ENCODE measurements at regions not wholly inside any gene's neighbourhood (a gene's known extent, or its start where the extent isn't known, plus 50 kb on each side); places are given as distances from the start of the nearest gene placed in this dataset.

DNA sequence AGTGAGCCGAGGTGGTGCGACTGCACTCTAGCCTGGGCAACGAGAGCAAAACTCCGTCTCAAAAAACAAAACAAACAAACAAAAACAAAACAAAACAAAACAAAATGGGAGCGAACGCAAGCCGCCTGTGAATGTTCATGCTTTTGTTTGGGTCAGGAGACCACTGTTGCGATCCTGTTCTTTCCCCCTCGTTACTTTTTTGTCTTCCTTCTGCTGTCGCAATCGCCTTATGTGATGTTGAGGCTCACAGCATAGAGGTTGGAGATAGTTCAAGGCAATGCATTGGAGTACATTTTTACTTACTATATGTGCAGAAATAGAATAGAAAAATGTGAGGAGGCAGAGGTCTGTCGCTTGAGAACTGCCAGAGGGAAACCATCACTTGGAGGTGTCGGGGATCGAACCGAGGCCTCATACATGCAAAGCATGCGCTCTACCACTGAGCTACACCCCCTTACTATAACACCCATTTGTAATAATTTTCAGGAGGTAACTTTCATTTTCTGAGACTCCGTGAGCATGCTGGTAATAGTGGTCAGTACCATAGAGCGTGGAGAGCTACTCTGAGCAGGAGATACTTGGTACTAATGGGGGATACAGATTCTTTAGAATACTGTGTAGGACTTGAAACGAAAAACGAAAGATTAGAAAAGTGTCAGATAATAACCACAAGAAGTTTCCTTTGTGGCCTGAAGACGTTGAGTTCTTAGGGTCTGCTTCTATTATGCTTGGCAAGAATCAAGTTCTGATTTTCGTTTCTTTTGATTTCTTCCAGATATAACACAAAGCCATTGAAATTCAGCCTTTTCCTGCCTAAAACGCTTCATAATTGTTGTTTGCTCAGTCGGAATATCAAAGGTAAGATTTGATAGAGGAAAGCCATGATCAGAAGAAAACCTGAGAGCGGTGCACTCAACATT, 121.1 kb downstream of the TRIM27 start:
- ATAC-seq (ENCODE audit: low FRiP score), result no peak
- DNase-seq (ENCODE audit: low spot score), result no peak
- TF ChIP-seq, protein P1, sequence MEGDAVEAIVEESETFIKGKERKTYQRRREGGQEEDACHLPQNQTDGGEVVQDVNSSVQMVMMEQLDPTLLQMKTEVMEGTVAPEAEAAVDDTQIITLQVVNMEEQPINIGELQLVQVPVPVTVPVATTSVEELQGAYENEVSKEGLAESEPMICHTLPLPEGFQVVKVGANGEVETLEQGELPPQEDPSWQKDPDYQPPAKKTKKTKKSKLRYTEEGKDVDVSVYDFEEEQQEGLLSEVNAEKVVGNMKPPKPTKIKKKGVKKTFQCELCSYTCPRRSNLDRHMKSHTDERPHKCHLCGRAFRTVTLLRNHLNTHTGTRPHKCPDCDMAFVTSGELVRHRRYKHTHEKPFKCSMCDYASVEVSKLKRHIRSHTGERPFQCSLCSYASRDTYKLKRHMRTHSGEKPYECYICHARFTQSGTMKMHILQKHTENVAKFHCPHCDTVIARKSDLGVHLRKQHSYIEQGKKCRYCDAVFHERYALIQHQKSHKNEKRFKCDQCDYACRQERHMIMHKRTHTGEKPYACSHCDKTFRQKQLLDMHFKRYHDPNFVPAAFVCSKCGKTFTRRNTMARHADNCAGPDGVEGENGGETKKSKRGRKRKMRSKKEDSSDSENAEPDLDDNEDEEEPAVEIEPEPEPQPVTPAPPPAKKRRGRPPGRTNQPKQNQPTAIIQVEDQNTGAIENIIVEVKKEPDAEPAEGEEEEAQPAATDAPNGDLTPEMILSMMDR (IDR thresholded peaks at IDR 0.05), result no peak

DNA sequence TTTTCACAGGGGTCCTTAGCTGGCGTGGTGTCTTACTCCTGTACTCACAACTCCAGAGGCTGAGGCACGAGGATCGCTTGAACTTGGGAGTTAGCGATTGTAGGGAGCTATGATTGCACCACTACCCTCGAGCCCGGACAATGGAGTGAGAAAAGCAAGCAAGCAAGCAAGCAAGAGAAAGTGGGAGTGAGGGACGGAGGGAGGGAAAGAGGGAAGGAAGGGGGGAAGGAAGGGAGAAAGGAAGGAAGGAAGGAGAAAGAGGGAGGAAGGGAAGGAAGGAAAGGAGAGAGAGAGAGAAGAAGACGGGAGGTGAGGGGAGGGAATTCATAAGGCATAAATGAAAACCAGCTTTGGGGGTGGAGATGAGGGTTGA, 120.5 kb downstream of the TRIM27 start:
- ATAC-seq (ENCODE audit: low FRiP score), result no peak
- no peak for DNase-seq (ENCODE audit: low spot score)
- TF ChIP-seq, protein P1 (IDR thresholded peaks at IDR 0.05), result no peak

DNA sequence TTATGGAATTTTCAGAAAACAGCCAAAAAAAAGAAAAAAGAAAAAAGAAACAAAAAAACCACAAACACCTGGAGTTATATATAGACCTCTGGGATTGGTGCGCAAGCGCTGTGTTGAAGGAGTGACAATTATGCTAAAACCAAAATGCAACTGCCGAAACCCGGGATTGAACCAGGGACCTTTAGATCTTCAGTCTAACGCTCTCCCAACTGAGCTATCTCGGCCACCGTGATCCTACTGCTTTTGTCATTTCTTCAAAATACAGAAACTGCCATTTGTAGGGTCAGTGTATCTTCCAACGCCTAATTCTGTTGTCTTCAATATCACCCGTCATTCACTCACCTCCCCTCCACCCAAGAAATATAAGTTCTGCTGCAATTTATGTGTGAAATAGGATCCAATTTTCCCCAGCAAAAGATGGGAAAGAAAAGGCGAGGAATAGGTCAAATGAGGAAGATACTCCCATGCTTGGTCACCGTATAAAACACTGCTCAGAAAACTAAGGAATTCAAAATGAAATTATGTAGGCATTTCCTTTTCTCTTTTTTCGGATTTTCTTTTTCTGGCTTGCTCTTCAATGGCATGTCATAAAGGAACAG, 116.0 kb downstream of the TRIM27 start:
- DNase-seq (ENCODE audit: low spot score), result no peak
- ATAC-seq (ENCODE audit: low FRiP score), result no peak
- TF ChIP-seq, protein P1 (IDR thresholded peaks at IDR 0.05), result no peak

DNA sequence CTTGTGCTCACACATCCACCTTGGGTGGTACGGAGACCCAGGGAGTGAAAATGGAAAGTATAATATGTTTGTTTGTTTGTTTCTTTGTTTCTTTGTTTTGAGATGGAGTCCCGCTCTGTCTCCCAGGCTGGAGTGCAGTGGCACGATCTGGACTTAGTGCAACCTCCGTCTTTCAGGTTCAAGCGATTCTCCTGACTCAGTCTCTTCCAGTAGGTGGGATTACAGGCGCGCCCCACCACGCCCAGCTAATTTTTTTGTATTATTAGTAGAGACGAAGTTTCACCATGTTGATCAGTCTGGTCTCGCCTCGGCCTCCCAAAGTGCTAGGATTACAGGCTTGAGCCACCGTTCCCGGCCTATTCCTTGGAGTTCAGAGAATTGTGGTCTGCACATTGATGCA, 115.4 kb downstream of the TRIM27 start:
- DNase-seq (ENCODE audit: low spot score) (no peak), ATAC-seq (ENCODE audit: low FRiP score) (no peak)
- TF ChIP-seq, protein P1 (IDR thresholded peaks at IDR 0.05), result no peak

DNA sequence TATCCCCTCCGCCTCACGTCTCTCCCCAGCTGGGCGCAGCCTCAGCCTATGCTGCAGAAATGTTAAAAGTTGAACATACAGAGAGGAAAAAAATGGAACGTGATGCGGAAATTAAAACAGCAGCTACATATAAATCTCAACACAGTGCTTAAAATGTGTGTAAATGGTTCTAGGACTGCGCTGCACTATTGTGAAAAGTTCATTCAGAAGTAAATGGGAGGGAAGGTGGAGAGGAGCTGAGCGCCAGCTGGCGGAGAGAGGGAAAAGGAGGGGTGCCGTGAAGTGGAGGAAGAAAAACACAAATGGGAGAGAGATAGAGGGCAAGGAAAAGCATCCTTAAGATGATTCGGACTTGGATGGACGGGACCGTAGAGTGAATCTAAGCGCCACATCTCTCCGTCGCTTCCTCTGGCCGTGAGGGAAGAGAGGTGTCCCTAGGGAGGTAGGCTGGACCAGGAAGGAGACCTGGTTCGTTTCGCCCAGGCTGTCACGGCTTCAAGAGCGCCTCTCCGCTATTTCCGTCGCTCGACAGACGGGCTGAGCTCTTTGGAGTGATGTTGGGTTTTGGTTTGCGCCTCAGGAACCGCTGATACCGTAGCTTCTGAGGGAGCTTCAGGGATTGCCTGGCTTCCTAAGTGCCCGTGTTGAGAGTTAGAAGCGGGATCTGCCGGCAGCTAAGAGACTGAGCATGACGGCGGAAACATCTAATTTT, 113.7 kb downstream of the TRIM27 start:
- DNase-seq (ENCODE audit: low spot score) (no peak), ATAC-seq (ENCODE audit: low FRiP score) (no peak)
- TF ChIP-seq, protein P1 (IDR thresholded peaks at IDR 0.05), result no peak

DNA sequence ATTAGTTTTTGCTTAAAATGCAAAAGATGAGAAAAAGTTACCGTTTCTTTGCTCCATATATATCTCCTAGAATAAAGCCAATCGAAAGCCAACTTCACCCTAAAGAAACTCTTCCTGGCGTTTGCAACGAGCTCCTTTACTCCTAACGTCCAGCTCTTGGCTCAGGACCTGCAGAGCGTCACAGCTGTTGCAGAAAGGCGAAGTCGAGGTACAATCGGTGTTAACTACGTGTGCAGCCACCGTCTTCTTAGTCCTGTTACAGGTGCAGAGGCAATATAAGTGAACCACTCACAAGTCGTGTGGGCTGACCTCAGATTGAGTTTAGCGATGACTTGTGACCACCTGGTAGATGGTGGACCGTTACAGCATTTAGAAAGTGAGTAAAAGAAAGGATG, 113.1 kb downstream of the TRIM27 start:
- TF ChIP-seq, protein P1 (IDR thresholded peaks at IDR 0.05), result no peak
- DNase-seq (ENCODE audit: low spot score) (no peak), ATAC-seq (ENCODE audit: low FRiP score) (no peak)
